Neural progenitor cell (in vitro differentiated cells): ENCODE measurements at regions not wholly inside any gene's neighbourhood (a gene's known extent, or its start where the extent isn't known, plus 50 kb on each side); places are given as distances from the start of the nearest gene placed in this dataset.

Experiments used
- DNase-seq: peaks from one replicate; pipeline ENCODE4 v3.0.0-alpha.2; 2016; ENCODE audit warnings: low spot score
- H2AFZ ChIP-seq: fragments of 200-600 bp; sonication (generic); replicated peaks from 2 replicates; pipeline ENCODE4 v1.6.1; 2016; ENCODE audit warnings: antibody characterized with exemption
- H3F3A ChIP-seq: fragments of 200-600 bp; sonication (generic); 2 replicates; pipeline ENCODE4 v1.6.1; 2016; ENCODE audit warnings: antibody characterized with exemption, low read depth
- H3K27ac ChIP-seq: fragments of 200-600 bp; sonication (generic); 2 replicates; pipeline ENCODE4 v1.5.1; 2016; ENCODE audit warnings: mild to moderate bottlenecking
- H3K27me3 ChIP-seq: fragments of 200-600 bp; sonication (generic); 2 replicates; pipeline ENCODE4 v1.6.1; 2016; ENCODE audit warnings: mild to moderate bottlenecking, moderate library complexity
- H3K36me3 ChIP-seq: fragments of 200-600 bp; sonication (generic); 2 replicates; pipeline ENCODE4 v1.5.1; 2016
- H3K4me1 ChIP-seq: fragments of 200-600 bp; sonication (generic); 2 replicates; pipeline ENCODE4 v1.6.1; 2016; ENCODE audit warnings: mixed run types
- H3K4me2 ChIP-seq: fragments of 200-600 bp; sonication (generic); 2 replicates; pipeline ENCODE4 v1.6.1; 2016
- H3K4me3 ChIP-seq: fragments of 200-600 bp; sonication (generic); 2 replicates; pipeline ENCODE4 v1.5.1; 2016
- H3K79me2 ChIP-seq: fragments of 200-600 bp; sonication (generic); 2 replicates; pipeline ENCODE4 v1.6.1; 2016; ENCODE audit warnings: low read depth
- H3K9ac ChIP-seq: fragments of 200-600 bp; sonication (generic); 2 replicates; pipeline ENCODE4 v1.6.1; 2016
- H3K9me3 ChIP-seq: fragments of 200-600 bp; sonication (generic); 2 replicates; pipeline ENCODE4 v1.5.1; 2016; ENCODE audit warnings: low read depth
- H4K20me1 ChIP-seq: fragments of 200-600 bp; sonication (generic); 2 replicates; pipeline ENCODE4 v1.6.1; 2016; ENCODE audit warnings: low read depth
- H3K27ac Mint-ChIP-seq: 3 replicates; pipeline ENCODE4 v1.8.0; 2021; ENCODE audit warnings: mixed read lengths
- H3K27me3 Mint-ChIP-seq: 2 replicates; pipeline ENCODE4 v1.8.0; 2022; ENCODE audit warnings: low read depth, mild to moderate bottlenecking, inconsistent platforms, moderate library complexity, mixed read lengths; ENCODE audit not compliant: insufficient read depth
- H3K36me3 Mint-ChIP-seq: 3 replicates; pipeline ENCODE4 v1.8.0; 2021; ENCODE audit warnings: mixed read lengths
- H3K4me1 Mint-ChIP-seq: 3 replicates; pipeline ENCODE4 v1.8.0; 2021; ENCODE audit warnings: mixed read lengths
- H3K4me3 Mint-ChIP-seq: 3 replicates; pipeline ENCODE4 v1.8.0; 2021; ENCODE audit warnings: mild to moderate bottlenecking, moderate library complexity, mixed read lengths
- H3K9me3 Mint-ChIP-seq: 3 replicates; pipeline ENCODE4 v1.8.0; 2020; ENCODE audit warnings: mixed read lengths
- EZH2 ChIP-seq: fragments of 200-600 bp; sonication (generic); IDR thresholded peaks from 2 replicates; pipeline ENCODE4 v1.6.1; 2017; ENCODE audit warnings: antibody characterized with exemption, mild to moderate bottlenecking, moderate library complexity
- EZH2phosphoT487 ChIP-seq: fragments of 200-600 bp; sonication (generic); IDR thresholded peaks from 2 replicates; pipeline ENCODE4 v1.6.1; 2017; ENCODE audit warnings: antibody characterized with exemption
- TF ChIP-seq, protein P1 (sequence below): fragments of 200-600 bp; sonication (generic); IDR thresholded peaks from 2 replicates; pipeline ENCODE4 v1.5.1; 2017; ENCODE audit warnings: antibody characterized with exemption, mild to moderate bottlenecking

DNA sequence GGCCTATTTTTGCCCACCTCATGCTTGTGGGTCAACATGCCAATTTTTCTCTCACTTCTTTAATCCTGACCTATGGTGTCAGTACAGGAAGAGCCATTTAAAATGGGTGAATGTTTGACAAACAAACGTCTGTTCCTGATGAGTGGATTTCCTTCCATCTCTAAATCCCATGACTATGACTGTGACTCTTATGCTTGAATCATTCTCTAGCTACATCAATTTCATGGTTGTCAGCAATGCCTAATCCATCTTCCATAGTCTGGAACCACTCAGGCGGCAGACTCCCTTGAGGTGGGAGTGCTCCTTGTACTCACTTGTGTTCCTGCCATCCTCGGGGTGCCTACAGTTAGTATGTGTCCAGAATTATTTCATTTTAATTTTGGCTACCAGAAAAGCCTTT, 194.9 kb upstream of the RPS6KA3 start:
- H3K27ac ChIP-seq: no peak overlapping the region
- no peaks in the 10 kb centered on the region for H3K79me2 ChIP-seq
- H3K4me2 ChIP-seq: no peak overlapping the region
- Mint-ChIP-seq H3K27me3 (peaks cover 27% of the 10 kb centered on the region), H3K4me1 (peaks cover 11% of the 10 kb centered on the region), H3K4me3 (no peak overlapping the region), H3K36me3 (no peaks in the 10 kb centered on the region), H3K9me3 (peaks cover 17% of the 10 kb centered on the region), H3K27ac (no peak overlapping the region)
- no peak for TF ChIP-seq EZH2
- H3K9me3 ChIP-seq: no peaks in the 10 kb centered on the region
- H2AFZ ChIP-seq: no peak overlapping the region
- no peaks in the 10 kb centered on the region for H3K4me1 ChIP-seq
- no peaks in the 10 kb centered on the region for H3F3A ChIP-seq
- no peak overlapping the region for H3K4me3 ChIP-seq
- no peak for DNase-seq
- H3K9ac ChIP-seq: no peak overlapping the region
- H4K20me1 ChIP-seq: no peaks in the 10 kb centered on the region
- no peaks in the 10 kb centered on the region for H3K36me3 ChIP-seq
- H3K27me3 ChIP-seq: no peaks in the 10 kb centered on the region

GRCh38 chrX:20461002-20461401, 194.3 kb upstream of the RPS6KA3 start:
- Histone ChIP-seq H3K4me2 (no peak overlapping the region), H3F3A (no peaks in the 10 kb centered on the region), H3K9ac (no peak overlapping the region), H3K27me3 (no peaks in the 10 kb centered on the region), H3K79me2 (no peaks in the 10 kb centered on the region), H3K4me1 (no peaks in the 10 kb centered on the region), H3K36me3 (no peaks in the 10 kb centered on the region), H3K4me3 (no peak overlapping the region), H3K27ac (no peak overlapping the region), H2AFZ (no peak overlapping the region), H4K20me1 (no peaks in the 10 kb centered on the region), H3K9me3 (no peaks in the 10 kb centered on the region)
- peaks cover 30% of the 10 kb centered on the region for H3K27me3 Mint-ChIP-seq
- H3K36me3 Mint-ChIP-seq: no peaks in the 10 kb centered on the region
- peaks cover 18% of the 10 kb centered on the region for H3K9me3 Mint-ChIP-seq
- H3K27ac Mint-ChIP-seq: no peak overlapping the region
- H3K4me1 Mint-ChIP-seq: peaks cover 11% of the 10 kb centered on the region
- H3K4me3 Mint-ChIP-seq: no peak overlapping the region
- TF ChIP-seq EZH2 (no peak), EZH2phosphoT487 (no peak)
- TF ChIP-seq, protein P1, sequence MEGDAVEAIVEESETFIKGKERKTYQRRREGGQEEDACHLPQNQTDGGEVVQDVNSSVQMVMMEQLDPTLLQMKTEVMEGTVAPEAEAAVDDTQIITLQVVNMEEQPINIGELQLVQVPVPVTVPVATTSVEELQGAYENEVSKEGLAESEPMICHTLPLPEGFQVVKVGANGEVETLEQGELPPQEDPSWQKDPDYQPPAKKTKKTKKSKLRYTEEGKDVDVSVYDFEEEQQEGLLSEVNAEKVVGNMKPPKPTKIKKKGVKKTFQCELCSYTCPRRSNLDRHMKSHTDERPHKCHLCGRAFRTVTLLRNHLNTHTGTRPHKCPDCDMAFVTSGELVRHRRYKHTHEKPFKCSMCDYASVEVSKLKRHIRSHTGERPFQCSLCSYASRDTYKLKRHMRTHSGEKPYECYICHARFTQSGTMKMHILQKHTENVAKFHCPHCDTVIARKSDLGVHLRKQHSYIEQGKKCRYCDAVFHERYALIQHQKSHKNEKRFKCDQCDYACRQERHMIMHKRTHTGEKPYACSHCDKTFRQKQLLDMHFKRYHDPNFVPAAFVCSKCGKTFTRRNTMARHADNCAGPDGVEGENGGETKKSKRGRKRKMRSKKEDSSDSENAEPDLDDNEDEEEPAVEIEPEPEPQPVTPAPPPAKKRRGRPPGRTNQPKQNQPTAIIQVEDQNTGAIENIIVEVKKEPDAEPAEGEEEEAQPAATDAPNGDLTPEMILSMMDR: no peak
- DNase-seq: no peak

DNA sequence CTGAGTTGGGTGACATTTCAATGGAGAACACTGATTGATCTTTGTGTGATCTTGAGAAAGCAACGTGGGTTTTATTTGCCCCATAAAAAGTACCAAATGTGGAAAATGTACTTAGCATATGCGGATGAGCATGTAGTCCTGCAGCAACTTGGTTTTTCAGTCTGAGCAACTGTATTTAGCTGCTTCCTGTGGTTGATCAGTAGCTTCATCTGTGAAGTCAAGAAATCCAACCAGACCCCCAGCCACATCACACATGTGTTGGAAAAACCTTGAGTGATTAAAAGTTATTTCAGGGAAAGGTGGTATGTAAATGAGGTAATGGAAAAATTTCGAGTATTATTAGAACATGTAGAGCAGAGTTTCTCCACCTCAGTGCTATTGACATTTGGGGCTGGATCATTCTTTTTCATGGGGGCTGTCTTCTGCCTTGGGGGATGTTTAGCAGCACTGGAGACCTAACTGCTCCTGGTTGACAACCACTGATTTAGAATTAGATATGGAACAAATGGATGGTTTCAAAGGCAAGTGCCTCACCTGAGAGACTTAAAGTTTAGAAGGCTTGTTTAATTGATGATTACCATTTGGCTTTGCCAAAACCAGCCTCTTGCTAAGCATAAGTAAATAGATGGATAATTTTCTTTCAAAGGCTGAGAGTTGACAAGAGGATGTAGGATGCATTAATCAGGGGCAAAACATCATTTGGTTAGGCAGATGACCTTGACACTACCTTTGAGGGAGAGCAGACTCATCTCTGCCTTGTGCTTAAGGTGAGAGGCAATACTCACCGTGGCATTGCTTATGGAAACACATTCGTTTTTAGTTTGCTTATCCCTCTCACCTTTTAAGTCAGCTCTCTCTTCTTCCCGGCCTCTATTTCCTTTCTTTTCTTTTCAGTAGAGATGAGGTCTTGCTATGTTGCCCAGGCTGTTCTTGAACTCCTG, 193.0 kb upstream of the RPS6KA3 start:
- Mint-ChIP-seq H3K27me3 (peaks cover 30% of the 10 kb centered on the region), H3K4me1 (peaks cover 11% of the 10 kb centered on the region), H3K27ac (no peak overlapping the region), H3K9me3 (peaks cover 8% of the 10 kb centered on the region), H3K36me3 (no peaks in the 10 kb centered on the region), H3K4me3 (peak overlapping the region; percentile 12)
- H3K27ac ChIP-seq: no peak overlapping the region
- no peaks in the 10 kb centered on the region for H3K27me3 ChIP-seq
- H3K4me2 ChIP-seq: no peak overlapping the region
- H3K9ac ChIP-seq: no peak overlapping the region
- no peaks in the 10 kb centered on the region for H3K4me1 ChIP-seq
- no peak overlapping the region for H2AFZ ChIP-seq
- no peaks in the 10 kb centered on the region for H3K9me3 ChIP-seq
- no peak for DNase-seq
- no peaks in the 10 kb centered on the region for H3K79me2 ChIP-seq
- TF ChIP-seq EZH2 (no peak), EZH2phosphoT487 (no peak)
- TF ChIP-seq, protein P1: no peak
- no peak overlapping the region for H3K4me3 ChIP-seq
- no peaks in the 10 kb centered on the region for H3K36me3 ChIP-seq
- no peaks in the 10 kb centered on the region for H4K20me1 ChIP-seq
- no peaks in the 10 kb centered on the region for H3F3A ChIP-seq

- Histone ChIP-seq H4K20me1 (no peaks in the 10 kb centered on the region), H3K4me1 (no peaks in the 10 kb centered on the region), H3K9ac (no peak overlapping the region), H3K36me3 (no peaks in the 10 kb centered on the region), H3K4me2 (no peak overlapping the region), H3F3A (no peaks in the 10 kb centered on the region), H2AFZ (no peak overlapping the region), H3K9me3 (no peaks in the 10 kb centered on the region), H3K27me3 (no peaks in the 10 kb centered on the region), H3K4me3 (no peak overlapping the region), H3K27ac (no peak overlapping the region), H3K79me2 (no peaks in the 10 kb centered on the region)
- Mint-ChIP-seq H3K9me3 (peaks cover 6% of the 10 kb centered on the region), H3K27me3 (peaks cover 31% of the 10 kb centered on the region), H3K4me1 (peaks cover 11% of the 10 kb centered on the region), H3K36me3 (no peaks in the 10 kb centered on the region), H3K4me3 (no peak overlapping the region), H3K27ac (no peak overlapping the region)
- DNase-seq: no peak
- no peak for TF ChIP-seq EZH2
- TF ChIP-seq, protein P1: no peak
- no peak for TF ChIP-seq EZH2phosphoT487
Observed at GRCh38 chrX:20456971-20457370, 190.3 kb upstream of the RPS6KA3 start.
